Pancreas (tissue), 10 donors: ENCODE measurements at regions not wholly inside any gene's neighbourhood (a gene's known extent, or its start where the extent isn't known, plus 50 kb on each side); places are given as distances from the start of the nearest gene placed in this dataset.

Experiments
- ATAC-seq, 4 donors: fragments of 200-7000 bp; cut with Tn5 transposase; one replicate each; pipeline versions ENCODE4 v1.8.0 to v1.9.1; 2020; ENCODE audit warnings: mild to moderate bottlenecking in 4 of 4, moderate library complexity in 4 of 4
- DNase-seq, 6 donors: peaks; one replicate each; pipeline ENCODE4 v3.0.0-alpha.2; 2020
- FAIRE-seq: peaks from 2 replicates; lab custom pipeline; 2012; peaks lifted over from hg19 to GRCh38; lab: Jason Lieb, UNC
- H3K27ac ChIP-seq, 4 donors: fragments of 200-600 bp; sonication (generic); 1 replicate in 3 of 4; 2 replicates in 1 of 4; pipeline versions ENCODE4 v1.5.0 to v1.8.0; 2020
- H3K27me3 ChIP-seq, 4 donors: fragments of 200-600 bp; one replicate each; pipeline ENCODE4 v1.8.0; 2021
- H3K36me3 ChIP-seq, 3 donors: fragments of 200-600 bp; sonication (generic) in 1 of 3; one replicate each; pipeline versions ENCODE4 v1.5.0 to v1.8.0; 2020 to 2021
- H3K4me1 ChIP-seq, 3 donors: fragments of 200-600 bp; one replicate each; pipeline ENCODE4 v1.8.0; 2021
- H3K4me3 ChIP-seq, 4 donors: fragments of 200-600 bp; sonication (generic) in 2 of 4; one replicate each; pipeline versions ENCODE4 v1.5.0 to v1.8.0; 2020 to 2021
- H3K9me3 ChIP-seq, 4 donors: fragments of 200-600 bp; one replicate each; pipeline ENCODE4 v1.8.0; 2021
- CTCF ChIP-seq, 4 donors: fragments of 200-600 bp; sonication (generic) in 3 of 4; IDR thresholded peaks; one replicate each; pipeline versions ENCODE4 v1.5.0 to v1.8.0; 2021; ENCODE audit warnings: antibody characterized with exemption in 4 of 4
- WGBS, 2 donors: extraction: QIAGEN DNeasy Blood & Tissue Kit; methylation state at CpG; one replicate each; pipeline ENCODE4 v1.1.7; 2013; 5-methylcytosine and 5-hydroxymethylcytosine counted together
- intact Hi-C, 3 donors: fragments of 100-400 bp; cut with DNase I; formaldehyde crosslinking; loops; one replicate each; pipeline versions ENCODE4 v1.11.1 to v1.14.2; 2022
- donor health status: healthy with polysubstance abuse.
- donor health status: DM: no; HTN: no; CAD: no; lungs with moderate emphysema.
- donor health status: DM: no; HTN: no; CAD: no.
- donor health status: control.
- donor health status: control.
- donor health status: Bipolar disorder and iron deficiency.
- donor health status: DM: yes; HTN: yes; CAD: no.
- donor health status: DM: no; HTN: no; CAD: no.
- donor health status: DM: no; HTN: no; CAD: no.
- donor health status: DM: yes; HTN: yes; CAD: no.

GRCh38 chr4:98749206-98749605 lies 90.8 kb upstream of the TSPAN5 start:
- Histone ChIP-seq H3K9me3 (no peaks in the 10 kb centered on the region), H3K4me3 (no peak overlapping the region), H3K36me3 (no peaks in the 10 kb centered on the region), H3K27me3 (no peaks in the 10 kb centered on the region), H3K4me1 (no peaks in the 10 kb centered on the region), H3K27ac (no peak overlapping the region)
- no peak for FAIRE-seq
- DNase-seq: no peak
- TF ChIP-seq CTCF (IDR thresholded peaks at IDR 0.05): no peak
- intact Hi-C loops: no loop called here
- ATAC-seq: no peak

GRCh38 chr4:98748609-98749008 lies 90.2 kb upstream of the TSPAN5 start:
- WGBS, 2 donors: 93 to 95% methylated on average over 2 of the region's 2 CpGs
- FAIRE-seq (no peak), ATAC-seq (no peak), DNase-seq (no peak)
- no peaks in the 10 kb centered on the region for H3K4me1 ChIP-seq
- no peak for TF ChIP-seq CTCF (IDR thresholded peaks at IDR 0.05)
- intact Hi-C loops: no loop called here
- no peak overlapping the region for H3K4me3 ChIP-seq
- H3K36me3 ChIP-seq: no peaks in the 10 kb centered on the region
- H3K27ac ChIP-seq: no peak overlapping the region
- H3K27me3 ChIP-seq: no peaks in the 10 kb centered on the region
- no peaks in the 10 kb centered on the region for H3K9me3 ChIP-seq

GRCh38 chr4:98747393-98748091 lies 89.1 kb upstream of the TSPAN5 start:
- WGBS, 2 donors: 70 to 73% methylated on average over 7 of the region's 7 CpGs
- no peak for ATAC-seq
- Histone ChIP-seq H3K36me3 (no peaks in the 10 kb centered on the region), H3K4me1 (no peaks in the 10 kb centered on the region), H3K27me3 (no peaks in the 10 kb centered on the region), H3K4me3 (no peak overlapping the region), H3K9me3 (no peaks in the 10 kb centered on the region), H3K27ac (no peak overlapping the region)
- no peak for FAIRE-seq
- no peak for DNase-seq
- intact Hi-C loops: no loop called here
- TF ChIP-seq CTCF (IDR thresholded peaks at IDR 0.05): no peak

GRCh38 chr4:98746936-98747335 lies 88.5 kb upstream of the TSPAN5 start:
- WGBS, 2 donors: 74 to 78% methylated on average over 4 of the region's 4 CpGs
- TF ChIP-seq CTCF (IDR thresholded peaks at IDR 0.05): no peak

GRCh38 chr4:98746530-98746929 lies 88.1 kb upstream of the TSPAN5 start:
- H3K4me3 ChIP-seq: no peak overlapping the region
- H3K27ac ChIP-seq: no peak overlapping the region
- no peaks in the 10 kb centered on the region for H3K9me3 ChIP-seq
- no peaks in the 10 kb centered on the region for H3K36me3 ChIP-seq
- ATAC-seq: no peak
- H3K4me1 ChIP-seq: no peaks in the 10 kb centered on the region
- FAIRE-seq: no peak
- no peak for TF ChIP-seq CTCF (IDR thresholded peaks at IDR 0.05)
- no peak for DNase-seq
- no peaks in the 10 kb centered on the region for H3K27me3 ChIP-seq
- intact Hi-C loops: no loop called here
- WGBS, 2 donors: 50 to 96% methylated on average over 1 of the region's 1 CpG

More at GRCh38 chr4:98746936-98747335, 88.5 kb upstream of the TSPAN5 start:
- FAIRE-seq (no peak), ATAC-seq (no peak), DNase-seq (no peak)
- Histone ChIP-seq H3K4me3 (no peak overlapping the region), H3K4me1 (no peaks in the 10 kb centered on the region), H3K27me3 (no peaks in the 10 kb centered on the region), H3K36me3 (no peaks in the 10 kb centered on the region), H3K9me3 (no peaks in the 10 kb centered on the region), H3K27ac (no peak overlapping the region)
- intact Hi-C loops: no loop called here
